ENCODE measurements at regions not wholly inside any gene's neighbourhood (a gene's known extent, or its start where the extent isn't known, plus 50 kb on each side); places are given as distances from the start of the nearest gene placed in this dataset.

DNA sequence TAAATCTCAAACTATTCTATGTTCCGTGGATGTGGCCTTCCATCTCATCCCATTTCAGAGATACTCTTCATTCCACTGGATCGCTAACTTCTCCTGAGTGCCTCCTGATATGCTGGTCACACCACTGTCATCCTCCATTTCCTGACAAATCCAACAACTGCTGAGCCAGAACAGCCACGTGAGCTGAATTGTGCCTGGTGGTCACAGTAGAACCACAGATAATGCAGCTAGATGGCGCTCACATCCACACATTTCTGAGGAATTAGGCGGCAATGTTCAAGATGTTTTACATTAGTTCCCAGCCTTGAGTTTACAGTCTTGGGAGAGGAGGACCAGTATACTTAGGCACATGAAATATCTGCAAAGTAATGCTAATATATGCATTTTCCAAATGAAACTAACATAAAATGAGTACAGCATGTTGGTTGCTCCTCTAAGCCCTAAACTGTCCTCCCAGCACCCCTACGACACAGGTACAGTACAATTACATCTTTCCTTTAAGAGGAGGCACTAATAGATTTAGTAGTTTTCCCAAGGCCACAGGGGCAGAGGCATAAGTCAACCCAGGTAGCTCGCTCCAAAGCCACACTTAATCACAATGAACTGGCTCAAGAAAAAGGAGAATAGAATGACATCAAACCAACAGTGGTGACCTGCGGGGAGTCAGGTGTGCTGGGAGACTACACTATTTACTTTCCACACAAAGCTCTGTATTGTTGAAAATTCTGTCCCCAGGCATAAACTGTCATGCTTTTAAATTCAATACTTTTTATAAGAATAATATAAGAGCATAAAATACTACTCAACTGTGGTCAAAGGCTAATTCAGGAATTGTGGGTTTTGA, 134.2 kb downstream of the CHIC2 start:
- no peak overlapping the region for H3K9ac ChIP-seq
- no peak overlapping the region for H3K27ac ChIP-seq
- H3K79me2 ChIP-seq (ENCODE audit: insufficient read depth, low read depth) = no peaks in the 10 kb centered on the region
- H2AFZ ChIP-seq (ENCODE audit: low read depth) = peak overlapping the region; percentile 58
- H4K20me1 ChIP-seq (ENCODE audit: insufficient read depth) = no peaks in the 10 kb centered on the region
- no peak overlapping the region for H3K4me2 ChIP-seq
- TF ChIP-seq, protein P1, sequence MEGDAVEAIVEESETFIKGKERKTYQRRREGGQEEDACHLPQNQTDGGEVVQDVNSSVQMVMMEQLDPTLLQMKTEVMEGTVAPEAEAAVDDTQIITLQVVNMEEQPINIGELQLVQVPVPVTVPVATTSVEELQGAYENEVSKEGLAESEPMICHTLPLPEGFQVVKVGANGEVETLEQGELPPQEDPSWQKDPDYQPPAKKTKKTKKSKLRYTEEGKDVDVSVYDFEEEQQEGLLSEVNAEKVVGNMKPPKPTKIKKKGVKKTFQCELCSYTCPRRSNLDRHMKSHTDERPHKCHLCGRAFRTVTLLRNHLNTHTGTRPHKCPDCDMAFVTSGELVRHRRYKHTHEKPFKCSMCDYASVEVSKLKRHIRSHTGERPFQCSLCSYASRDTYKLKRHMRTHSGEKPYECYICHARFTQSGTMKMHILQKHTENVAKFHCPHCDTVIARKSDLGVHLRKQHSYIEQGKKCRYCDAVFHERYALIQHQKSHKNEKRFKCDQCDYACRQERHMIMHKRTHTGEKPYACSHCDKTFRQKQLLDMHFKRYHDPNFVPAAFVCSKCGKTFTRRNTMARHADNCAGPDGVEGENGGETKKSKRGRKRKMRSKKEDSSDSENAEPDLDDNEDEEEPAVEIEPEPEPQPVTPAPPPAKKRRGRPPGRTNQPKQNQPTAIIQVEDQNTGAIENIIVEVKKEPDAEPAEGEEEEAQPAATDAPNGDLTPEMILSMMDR (conservative IDR thresholded peaks at IDR 0.05; ENCODE audit: low read depth, low read length) = peak; percentile 78
- H3K4me3 ChIP-seq (IDR thresholded peaks at IDR 0.05; ENCODE audit: insufficient read depth, low read depth, low read length) = no peak overlapping the region
- no peaks in the 10 kb centered on the region for H3K4me1 ChIP-seq (ENCODE audit: low read depth, poor library complexity, severe bottlenecking)
- H3K27me3 ChIP-seq (ENCODE audit: insufficient read depth, low read depth) = no peaks in the 10 kb centered on the region
- no peaks in the 10 kb centered on the region for H3K36me3 ChIP-seq (ENCODE audit: insufficient read depth)

GRCh38 chr4:53929311-53929710, 135.1 kb downstream of the CHIC2 start:
- Histone ChIP-seq H3K27ac (no peak overlapping the region), H3K4me1 (ENCODE audit: low read depth, poor library complexity, severe bottlenecking) (no peaks in the 10 kb centered on the region), H3K9ac (no peak overlapping the region), H3K4me2 (no peak overlapping the region), H2AFZ (ENCODE audit: low read depth) (peak overlapping the region; percentile 58; the same call in 1 of the 2 replicates), H3K36me3 (ENCODE audit: insufficient read depth) (no peaks in the 10 kb centered on the region), H3K27me3 (ENCODE audit: insufficient read depth, low read depth) (no peaks in the 10 kb centered on the region), H4K20me1 (ENCODE audit: insufficient read depth) (no peaks in the 10 kb centered on the region), H3K79me2 (ENCODE audit: insufficient read depth, low read depth) (no peaks in the 10 kb centered on the region), H3K4me3 (IDR thresholded peaks at IDR 0.05; ENCODE audit: insufficient read depth, low read depth, low read length) (no peak overlapping the region)
- TF ChIP-seq, protein P1 (conservative IDR thresholded peaks at IDR 0.05; ENCODE audit: low read depth, low read length) = no peak

GRCh38 chr4:53928825-53929224, 135.6 kb downstream of the CHIC2 start:
- TF ChIP-seq, protein P1 (conservative IDR thresholded peaks at IDR 0.05; ENCODE audit: low read depth, low read length) = no peak
- Histone ChIP-seq H3K4me1 (ENCODE audit: low read depth, poor library complexity, severe bottlenecking) (no peaks in the 10 kb centered on the region), H3K9ac (no peak overlapping the region), H3K36me3 (ENCODE audit: insufficient read depth) (no peaks in the 10 kb centered on the region), H3K27me3 (ENCODE audit: insufficient read depth, low read depth) (no peaks in the 10 kb centered on the region), H2AFZ (ENCODE audit: low read depth) (no peak overlapping the region), H3K4me3 (IDR thresholded peaks at IDR 0.05; ENCODE audit: insufficient read depth, low read depth, low read length) (no peak overlapping the region), H3K4me2 (no peak overlapping the region), H3K27ac (no peak overlapping the region), H4K20me1 (ENCODE audit: insufficient read depth) (no peaks in the 10 kb centered on the region), H3K79me2 (ENCODE audit: insufficient read depth, low read depth) (no peaks in the 10 kb centered on the region)

GRCh38 chr4:53925050-53925605, 139.3 kb downstream of the CHIC2 start:
- no peaks in the 10 kb centered on the region for H3K27me3 ChIP-seq (ENCODE audit: insufficient read depth, low read depth)
- no peak overlapping the region for H3K27ac ChIP-seq
- H3K79me2 ChIP-seq (ENCODE audit: insufficient read depth, low read depth) = no peaks in the 10 kb centered on the region
- no peaks in the 10 kb centered on the region for H3K4me1 ChIP-seq (ENCODE audit: low read depth, poor library complexity, severe bottlenecking)
- no peak overlapping the region for H3K4me3 ChIP-seq (IDR thresholded peaks at IDR 0.05; ENCODE audit: insufficient read depth, low read depth, low read length)
- no peak overlapping the region for H3K4me2 ChIP-seq
- no peaks in the 10 kb centered on the region for H3K36me3 ChIP-seq (ENCODE audit: insufficient read depth)
- no peaks in the 10 kb centered on the region for H4K20me1 ChIP-seq (ENCODE audit: insufficient read depth)
- TF ChIP-seq, protein P1 (conservative IDR thresholded peaks at IDR 0.05; ENCODE audit: low read depth, low read length) = no peak
- H3K9ac ChIP-seq = no peak overlapping the region
- no peak overlapping the region for H2AFZ ChIP-seq (ENCODE audit: low read depth)
